GM23338 (cell line): ENCODE measurements at regions not wholly inside any gene's neighbourhood (a gene's known extent, or its start where the extent isn't known, plus 50 kb on each side); places are given as distances from the start of the nearest gene placed in this dataset.
"Not testable (repeated sequence)": the region's sequence is repeated elsewhere in the genome, so short reads cannot be mapped to it uniquely, and the experiment has no call there.

Source experiments
- ATAC-seq: fragments of 200-7000 bp; cut with Tn5 transposase; 3 replicates; pipeline ENCODE4 v1.9.1; 2020
- DNase-seq: peaks from one replicate; pipeline ENCODE4 v3.0.0-alpha.2; 2015; ENCODE audit warnings: low spot score
- H2AFZ ChIP-seq: fragments of 200-600 bp; sonication (generic); 2 replicates; pipeline ENCODE4 v1.8.0; 2016; ENCODE audit warnings: antibody characterized with exemption, mild to moderate bottlenecking, moderate library complexity
- H3F3A ChIP-seq: fragments of 200-600 bp; sonication (generic); replicated peaks from 2 replicates; pipeline ENCODE4 v1.8.0; 2017; ENCODE audit warnings: antibody characterized with exemption, mixed run types, low read depth
- H3K27ac ChIP-seq: fragments of 200-600 bp; sonication (generic); 2 replicates; pipeline ENCODE4 v1.6.1; 2016; ENCODE audit warnings: low read depth
- H3K27me3 ChIP-seq: fragments of 200-600 bp; sonication (generic); 2 replicates; pipeline ENCODE4 v1.8.0; 2016; ENCODE audit warnings: mild to moderate bottlenecking, mixed run types, moderate library complexity; ENCODE audit not compliant: insufficient read depth
- H3K36me3 ChIP-seq: fragments of 200-600 bp; sonication (generic); 2 replicates; pipeline ENCODE4 v1.8.0; 2016; ENCODE audit warnings: mild to moderate bottlenecking; ENCODE audit not compliant: insufficient read depth
- H3K4me1 ChIP-seq: fragments of 200-600 bp; sonication (generic); 2 replicates; pipeline ENCODE4 v1.8.0; 2016; ENCODE audit warnings: mild to moderate bottlenecking, moderate library complexity; ENCODE audit not compliant: insufficient read depth
- H3K4me2 ChIP-seq: fragments of 200-600 bp; sonication (generic); 2 replicates; pipeline ENCODE4 v1.7.1; 2017; ENCODE audit warnings: mixed run types
- H3K4me3 ChIP-seq: fragments of 200-600 bp; sonication (generic); 2 replicates; pipeline ENCODE4 v1.6.1; 2016; ENCODE audit warnings: mixed run types
- H3K79me2 ChIP-seq: fragments of 200-600 bp; sonication (generic); replicated peaks from 2 replicates; pipeline ENCODE4 v1.8.0; 2017; ENCODE audit warnings: mild to moderate bottlenecking; ENCODE audit not compliant: insufficient read depth
- H3K9me2 ChIP-seq: fragments of 200-600 bp; sonication (generic); 2 replicates; pipeline ENCODE4 v1.8.0; 2017; ENCODE audit not compliant: insufficient read depth
- H4K20me1 ChIP-seq: fragments of 200-600 bp; sonication (generic); replicated peaks from 2 replicates; pipeline ENCODE4 v1.8.0; 2017; ENCODE audit warnings: mild to moderate bottlenecking; ENCODE audit not compliant: insufficient read depth
- H3K27ac Mint-ChIP-seq: 2 replicates; pipeline ENCODE4 v1.8.0; 2020; ENCODE audit warnings: inconsistent platforms, mild to moderate bottlenecking, moderate library complexity, mixed read lengths
- H3K27me3 Mint-ChIP-seq: 3 replicates; pipeline ENCODE4 v1.8.0; 2022; ENCODE audit warnings: low read depth, mild to moderate bottlenecking, moderate library complexity, mixed read lengths, inconsistent platforms; ENCODE audit not compliant: insufficient read depth, poor library complexity
- H3K36me3 Mint-ChIP-seq: 3 replicates; pipeline ENCODE4 v1.8.0; 2021; ENCODE audit warnings: low read depth, mild to moderate bottlenecking, inconsistent platforms, moderate library complexity, mixed read lengths
- H3K4me1 Mint-ChIP-seq: 3 replicates; pipeline ENCODE4 v1.8.0; 2020; ENCODE audit warnings: mild to moderate bottlenecking, inconsistent platforms, mixed read lengths
- H3K4me3 Mint-ChIP-seq: 3 replicates; pipeline ENCODE4 v1.8.0; 2021; ENCODE audit warnings: moderate library complexity, mild to moderate bottlenecking, inconsistent platforms, mixed read lengths
- H3K9me3 Mint-ChIP-seq: 3 replicates; pipeline ENCODE4 v1.8.0; 2020; ENCODE audit warnings: moderate library complexity, mild to moderate bottlenecking, inconsistent platforms, mixed read lengths
- CREB1 ChIP-seq: fragments of 250-450 bp; sonication (Bioruptor Pico); IDR thresholded peaks from 2 replicates; pipeline ENCODE4 v1.5.0; 2020; ENCODE audit warnings: low read depth, mild to moderate bottlenecking, moderate library complexity
- ETS1 ChIP-seq: IDR thresholded peaks from 2 replicates; pipeline ENCODE4 v1.6.1; 2016; ENCODE audit warnings: antibody characterized with exemption
- EZH2 ChIP-seq: fragments of 200-600 bp; sonication (generic); IDR thresholded peaks from one replicate; pipeline ENCODE4 v1.8.0; 2017; ENCODE audit warnings: antibody characterized with exemption, mild to moderate bottlenecking, low read depth; ENCODE audit not compliant: unreplicated experiment
- EZH2phosphoT487 ChIP-seq: fragments of 200-600 bp; sonication (generic); IDR thresholded peaks from one replicate; pipeline ENCODE4 v1.8.1; 2018; ENCODE audit warnings: antibody characterized with exemption; ENCODE audit not compliant: unreplicated experiment
- JUNB ChIP-seq: IDR thresholded peaks from one replicate; pipeline ENCODE4 v1.6.1; 2016; ENCODE audit warnings: antibody characterized with exemption; ENCODE audit not compliant: unreplicated experiment
- POLR2AphosphoS5 ChIP-seq: IDR thresholded peaks from 2 replicates; pipeline ENCODE4 v1.6.1; 2016; ENCODE audit warnings: antibody characterized with exemption, low read depth
- ZNF114 ChIP-seq: fragments of 250-450 bp; sonication (Bioruptor Pico); IDR thresholded peaks from 2 replicates; pipeline ENCODE4 v1.5.0; 2020; ENCODE audit warnings: mild to moderate bottlenecking, moderate library complexity
- ZNF462 ChIP-seq: fragments of 250-450 bp; sonication (Bioruptor Pico); IDR thresholded peaks from 2 replicates; pipeline ENCODE4 v1.5.0; 2020; ENCODE audit warnings: mild to moderate bottlenecking, moderate library complexity

GRCh38 chr12:84406720-84407119 is 505.9 kb downstream of the SLC6A15 start:
- H3K4me1 ChIP-seq, DNase-seq, H3K4me2 ChIP-seq, H3K36me3 Mint-ChIP-seq, H2AFZ ChIP-seq, H3K27me3 Mint-ChIP-seq, H3K4me3 Mint-ChIP-seq, H4K20me1 ChIP-seq, ATAC-seq, H3K79me2 ChIP-seq, H3K36me3 ChIP-seq, H3K27ac ChIP-seq, H3K4me1 Mint-ChIP-seq, H3F3A ChIP-seq, H3K4me3 ChIP-seq, H3K27me3 ChIP-seq, H3K27ac Mint-ChIP-seq, H3K9me3 Mint-ChIP-seq: not testable (repeated sequence)
- H3K9me2 ChIP-seq: peaks cover 16% of the 10 kb centered on the region; the same call in 1 of the 2 replicates

- no peaks in the 10 kb centered on the region; the same call in 1 of the 2 replicates for H3K9me2 ChIP-seq
- H3K4me2 ChIP-seq: no peak overlapping the region
- no peak overlapping the region for H3K27ac Mint-ChIP-seq
- no peaks in the 10 kb centered on the region for H3K36me3 ChIP-seq
- H3K36me3 Mint-ChIP-seq: peaks cover 16% of the 10 kb centered on the region; the same call in 2 of the 3 replicates
- H3K9me3 Mint-ChIP-seq: peaks cover 9% of the 10 kb centered on the region; the same call in 2 of the 3 replicates
- H3K79me2 ChIP-seq: no peaks in the 10 kb centered on the region
- H3K4me1 Mint-ChIP-seq: peaks cover 14% of the 10 kb centered on the region
- H3K27ac ChIP-seq: no peak overlapping the region
- no peaks in the 10 kb centered on the region for H3K4me1 ChIP-seq
- no peak for TF ChIP-seq EZH2
- TF ChIP-seq CREB1 (CRISPR knock-in tag): no peak
- H3K4me3 Mint-ChIP-seq: no peak overlapping the region
- DNase-seq (no peak), ATAC-seq (no peak)
- H3K4me3 ChIP-seq: no peak overlapping the region
- H3K27me3 ChIP-seq: no peaks in the 10 kb centered on the region
- H2AFZ ChIP-seq: no peak overlapping the region
- H3F3A ChIP-seq: no peaks in the 10 kb centered on the region
- no peaks in the 10 kb centered on the region for H3K27me3 Mint-ChIP-seq
- H4K20me1 ChIP-seq: no peaks in the 10 kb centered on the region
These were observed 514.8 kb downstream of the SLC6A15 start for GRCh38 chr12:84397846-84398245.

- Histone ChIP-seq H3K4me3 (no peak overlapping the region), H3K27ac (no peak overlapping the region), H2AFZ (no peak overlapping the region), H3K4me2 (no peak overlapping the region), H3F3A (no peaks in the 10 kb centered on the region), H3K4me1 (no peaks in the 10 kb centered on the region), H3K27me3 (no peaks in the 10 kb centered on the region), H3K79me2 (no peaks in the 10 kb centered on the region), H3K9me2 (no peaks in the 10 kb centered on the region; the same call in 1 of the 2 replicates), H4K20me1 (no peaks in the 10 kb centered on the region), H3K36me3 (no peaks in the 10 kb centered on the region)
- Mint-ChIP-seq H3K36me3 (peaks cover 21% of the 10 kb centered on the region; the same call in 2 of the 3 replicates), H3K9me3 (peaks cover 15% of the 10 kb centered on the region; the same call in 2 of the 3 replicates), H3K27ac (no peak overlapping the region), H3K27me3 (no peaks in the 10 kb centered on the region), H3K4me3 (no peak overlapping the region), H3K4me1 (peaks cover 14% of the 10 kb centered on the region)
- ATAC-seq (no peak), DNase-seq (no peak)
- TF ChIP-seq JUNB (no peak), ZNF114 (CRISPR knock-in tag) (no peak), CREB1 (CRISPR knock-in tag) (no peak), ETS1 (no peak), POLR2AphosphoS5 (no peak), EZH2 (no peak), ZNF462 (CRISPR knock-in tag) (no peak), EZH2phosphoT487 (no peak)
These were observed 515.3 kb downstream of the SLC6A15 start for GRCh38 chr12:84397263-84397662.
